LNCaP clone FGC (cell line): ENCODE measurements at regions not wholly inside any gene's neighbourhood (a gene's known extent, or its start where the extent isn't known, plus 50 kb on each side); places are given as distances from the start of the nearest gene placed in this dataset.
"Not testable (repeated sequence)": the region's sequence is repeated elsewhere in the genome, so short reads cannot be mapped to it uniquely, and the experiment has no call there.

Experiments used
- DNase-seq: peaks from one replicate; pipeline ENCODE4 v3.0.0-alpha.2; 2011; ENCODE audit warnings: low read depth
- H3K4me3 ChIP-seq: 2 replicates; pipeline ENCODE4 v1.5.1; 2011; ENCODE audit warnings: mild to moderate bottlenecking, low read depth, low read length, control low read depth
- TF ChIP-seq, protein P1 (sequence below): IDR thresholded peaks from 2 replicates; pipeline ENCODE4 v1.5.1; 2012; ENCODE audit warnings: mild to moderate bottlenecking; ENCODE audit not compliant: control insufficient read depth, insufficient read depth; ENCODE audit errors: extremely low read depth

DNA sequence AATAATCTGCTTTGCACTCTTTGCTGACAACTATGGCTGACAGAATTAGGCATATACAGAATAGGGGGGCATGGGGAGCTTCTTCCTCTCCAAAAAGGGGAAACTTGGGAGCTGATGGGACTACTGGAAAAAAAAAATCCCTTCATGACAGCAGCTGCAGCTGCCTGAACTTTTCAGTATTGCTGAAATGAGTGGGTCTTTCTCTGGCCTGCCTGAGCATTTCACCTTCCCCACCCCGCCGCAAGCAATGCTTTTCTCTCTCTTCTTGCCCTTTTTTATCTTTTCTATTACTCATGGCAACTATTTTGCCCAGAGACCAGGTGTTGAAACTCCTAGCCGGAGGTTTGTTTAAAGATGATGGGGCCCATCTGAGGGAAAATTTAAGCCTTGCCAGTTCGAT, 244.9 kb downstream of the SEMA3D start:
- TF ChIP-seq, protein P1, sequence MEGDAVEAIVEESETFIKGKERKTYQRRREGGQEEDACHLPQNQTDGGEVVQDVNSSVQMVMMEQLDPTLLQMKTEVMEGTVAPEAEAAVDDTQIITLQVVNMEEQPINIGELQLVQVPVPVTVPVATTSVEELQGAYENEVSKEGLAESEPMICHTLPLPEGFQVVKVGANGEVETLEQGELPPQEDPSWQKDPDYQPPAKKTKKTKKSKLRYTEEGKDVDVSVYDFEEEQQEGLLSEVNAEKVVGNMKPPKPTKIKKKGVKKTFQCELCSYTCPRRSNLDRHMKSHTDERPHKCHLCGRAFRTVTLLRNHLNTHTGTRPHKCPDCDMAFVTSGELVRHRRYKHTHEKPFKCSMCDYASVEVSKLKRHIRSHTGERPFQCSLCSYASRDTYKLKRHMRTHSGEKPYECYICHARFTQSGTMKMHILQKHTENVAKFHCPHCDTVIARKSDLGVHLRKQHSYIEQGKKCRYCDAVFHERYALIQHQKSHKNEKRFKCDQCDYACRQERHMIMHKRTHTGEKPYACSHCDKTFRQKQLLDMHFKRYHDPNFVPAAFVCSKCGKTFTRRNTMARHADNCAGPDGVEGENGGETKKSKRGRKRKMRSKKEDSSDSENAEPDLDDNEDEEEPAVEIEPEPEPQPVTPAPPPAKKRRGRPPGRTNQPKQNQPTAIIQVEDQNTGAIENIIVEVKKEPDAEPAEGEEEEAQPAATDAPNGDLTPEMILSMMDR, result no peak
- no peak overlapping the region for H3K4me3 ChIP-seq
- no peak for DNase-seq

DNA sequence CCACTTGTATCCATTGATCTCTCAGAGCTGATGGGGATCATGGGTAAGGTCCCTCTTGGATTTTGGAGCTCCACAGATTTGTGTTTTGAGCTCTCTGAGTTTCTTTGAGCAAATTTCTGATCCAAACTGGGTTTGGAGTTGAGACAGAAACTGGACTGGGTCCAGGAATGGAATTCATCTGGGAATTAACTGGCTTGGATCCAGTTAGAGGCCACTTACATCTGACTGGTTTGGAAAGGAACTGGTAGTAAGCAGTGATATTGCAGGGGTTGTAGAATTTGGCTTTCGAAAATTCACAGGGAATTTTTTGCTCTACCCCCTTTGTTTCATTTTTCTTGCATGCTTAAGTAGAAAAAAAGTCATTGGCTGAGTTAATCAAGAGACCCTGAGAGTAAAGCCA, 245.6 kb downstream of the SEMA3D start:
- DNase-seq, result no peak
- no peak overlapping the region for H3K4me3 ChIP-seq
- TF ChIP-seq, protein P1, result no peak

GRCh38 chr7:84939888-84940287, 247.0 kb downstream of the SEMA3D start:
- TF ChIP-seq, protein P1, result no peak
- H3K4me3 ChIP-seq, result 0 out of 2 replicates have a peak overlapping the region, but pooled peaks have one; percentile 15
- DNase-seq, result no peak

GRCh38 chr7:84939442-84939841, 247.4 kb downstream of the SEMA3D start:
- no peak for DNase-seq
- H3K4me3 ChIP-seq, result 0 out of 2 replicates have a peak overlapping the region, but pooled peaks have one; percentile 15
- TF ChIP-seq, protein P1, result no peak

GRCh38 chr7:84924353-84924752, 262.5 kb downstream of the SEMA3D start:
- H3K4me3 ChIP-seq, result no peak overlapping the region
- TF ChIP-seq, protein P1, result no peak
- DNase-seq, result no peak

DNA sequence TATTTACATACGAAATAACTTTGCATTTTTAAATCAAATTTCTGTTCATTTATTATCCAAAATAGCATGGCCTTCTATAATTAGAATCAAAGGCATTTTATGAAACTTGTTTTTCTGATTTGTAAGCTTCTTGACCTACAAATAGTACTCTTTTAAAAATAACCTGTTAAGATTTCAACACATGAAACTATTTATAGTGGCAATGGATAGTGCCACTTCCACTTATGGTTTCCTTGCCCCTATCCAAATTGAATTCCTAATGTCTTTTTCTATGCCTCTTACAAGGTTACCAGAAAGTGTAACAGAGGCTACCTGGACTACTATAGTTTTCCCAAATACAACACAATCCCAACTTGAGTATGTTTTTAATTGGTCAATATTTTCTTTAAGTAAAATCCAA, 263.5 kb downstream of the SEMA3D start:
- no peak overlapping the region for H3K4me3 ChIP-seq
- TF ChIP-seq, protein P1, result no peak
- no peak for DNase-seq

DNA sequence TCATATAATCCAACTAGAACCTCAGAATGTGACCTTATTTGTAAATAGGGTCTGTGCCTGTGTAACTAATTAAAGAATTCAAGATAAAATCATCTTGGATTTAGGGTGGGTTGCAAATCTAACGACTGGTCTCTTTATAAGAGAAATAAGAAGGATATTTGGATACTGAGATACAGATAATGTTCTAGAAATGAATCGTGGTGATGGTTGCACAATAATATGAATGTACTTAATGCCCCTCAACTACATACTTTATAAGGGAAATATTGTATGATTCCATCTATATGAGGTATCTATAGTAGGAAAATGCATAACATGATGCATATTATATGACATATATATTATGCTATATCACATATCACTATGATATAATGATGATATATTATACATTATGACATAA, 265.7 kb downstream of the SEMA3D start:
- TF ChIP-seq, protein P1, result no peak
- no peak overlapping the region for H3K4me3 ChIP-seq
- DNase-seq, result no peak

DNA sequence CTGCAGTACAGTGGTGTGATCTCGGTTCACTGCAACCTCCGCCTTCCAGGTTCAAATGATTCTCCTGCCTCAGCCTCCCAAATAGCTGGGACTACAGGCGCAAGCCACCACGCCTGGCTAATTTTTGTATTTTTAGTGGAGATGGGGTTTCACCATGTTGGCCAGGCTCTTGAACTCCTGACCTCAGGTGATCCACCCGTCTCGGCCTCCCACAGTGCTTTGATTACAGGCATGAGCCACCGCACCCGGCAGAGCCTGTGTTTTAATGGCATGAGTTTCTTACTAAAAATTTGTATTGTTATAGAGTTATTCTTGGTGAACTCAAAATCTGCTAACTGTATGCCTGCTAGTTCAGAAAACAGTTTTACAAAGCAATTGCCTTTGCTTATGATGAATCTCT, 269.9 kb downstream of the SEMA3D start:
- DNase-seq, H3K4me3 ChIP-seq: not testable (repeated sequence)
